Transverse colon (tissue), 4 donors: ENCODE measurements at regions not wholly inside any gene's neighbourhood (a gene's known extent, or its start where the extent isn't known, plus 50 kb on each side); places are given as distances from the start of the nearest gene placed in this dataset.

Experiments used
- EP300 ChIP-seq: sonication (generic); formaldehyde crosslinking; IDR thresholded peaks from one replicate; pipeline ENCODE4 v1.6.1; 2017; ENCODE audit warnings: antibody characterized with exemption, low read depth
- POLR2A ChIP-seq: fragments of 450-650 bp; IDR thresholded peaks from one replicate; pipeline ENCODE4 v1.6.1; 2016; ENCODE audit warnings: antibody characterized with exemption, mild to moderate bottlenecking, moderate library complexity
- POLR2AphosphoS5 ChIP-seq, 3 donors: sonication (generic); formaldehyde crosslinking; IDR thresholded peaks; one replicate each; pipeline ENCODE4 v1.6.1; 2016; ENCODE audit warnings: antibody characterized with exemption in 3 of 3
- TF ChIP-seq, protein P1 (sequence below), 5 experiments: fragments of 200-600 bp in 3 of 5; fragments of 450-650 bp in 2 of 5; sonication (generic) in 3 of 5; IDR thresholded peaks; 1 replicate in 2 of 5; 2 replicates in 3 of 5; pipeline ENCODE4 v1.5.1; 2016 to 2017; ENCODE audit warnings: antibody characterized with exemption in 5 of 5, inconsistent platforms in 3 of 5, mild to moderate bottlenecking in 2 of 5, moderate library complexity in 1 of 5

DNA sequence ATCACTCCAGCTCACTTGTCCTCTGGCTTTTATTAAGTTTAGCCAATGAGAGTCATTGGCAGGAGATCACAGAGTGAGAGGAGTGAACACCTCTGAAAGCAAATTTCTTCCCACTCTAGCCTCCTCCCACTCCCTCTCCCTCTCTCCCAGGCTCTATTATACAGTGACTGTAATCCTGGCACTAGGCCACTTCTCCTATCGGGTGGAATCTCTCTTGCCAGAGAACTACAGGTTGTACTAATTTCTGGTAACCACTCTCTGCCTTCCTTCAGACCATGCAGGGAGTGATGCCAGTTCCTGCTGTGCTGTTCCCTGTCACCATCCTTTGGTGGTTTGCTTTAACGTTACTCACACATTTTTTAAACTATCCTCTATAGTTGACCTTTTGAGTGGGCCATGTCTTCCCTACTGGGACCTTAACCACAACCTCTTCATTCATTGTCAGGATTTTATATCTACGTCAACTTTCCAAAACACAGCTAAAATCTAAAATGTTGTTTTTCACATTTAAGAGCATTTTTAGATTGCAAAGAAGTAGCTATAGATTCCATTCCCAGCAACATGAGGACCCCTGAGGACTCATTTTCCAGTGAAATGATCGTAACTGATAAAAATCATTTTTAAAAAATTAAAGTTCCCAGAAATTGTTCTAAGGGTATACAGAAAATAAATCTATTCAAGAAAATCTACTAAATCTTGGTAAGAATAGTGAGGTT, 217.1 kb downstream of the MREG start:
- TF ChIP-seq, protein P1, sequence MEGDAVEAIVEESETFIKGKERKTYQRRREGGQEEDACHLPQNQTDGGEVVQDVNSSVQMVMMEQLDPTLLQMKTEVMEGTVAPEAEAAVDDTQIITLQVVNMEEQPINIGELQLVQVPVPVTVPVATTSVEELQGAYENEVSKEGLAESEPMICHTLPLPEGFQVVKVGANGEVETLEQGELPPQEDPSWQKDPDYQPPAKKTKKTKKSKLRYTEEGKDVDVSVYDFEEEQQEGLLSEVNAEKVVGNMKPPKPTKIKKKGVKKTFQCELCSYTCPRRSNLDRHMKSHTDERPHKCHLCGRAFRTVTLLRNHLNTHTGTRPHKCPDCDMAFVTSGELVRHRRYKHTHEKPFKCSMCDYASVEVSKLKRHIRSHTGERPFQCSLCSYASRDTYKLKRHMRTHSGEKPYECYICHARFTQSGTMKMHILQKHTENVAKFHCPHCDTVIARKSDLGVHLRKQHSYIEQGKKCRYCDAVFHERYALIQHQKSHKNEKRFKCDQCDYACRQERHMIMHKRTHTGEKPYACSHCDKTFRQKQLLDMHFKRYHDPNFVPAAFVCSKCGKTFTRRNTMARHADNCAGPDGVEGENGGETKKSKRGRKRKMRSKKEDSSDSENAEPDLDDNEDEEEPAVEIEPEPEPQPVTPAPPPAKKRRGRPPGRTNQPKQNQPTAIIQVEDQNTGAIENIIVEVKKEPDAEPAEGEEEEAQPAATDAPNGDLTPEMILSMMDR (IDR thresholded peaks at IDR 0.05), result no peak
- TF ChIP-seq POLR2A (no peak), EP300 (no peak), POLR2AphosphoS5 (IDR thresholded peaks at IDR 0.05) (no peak)
